ENCODE measurements at regions not wholly inside any gene's neighbourhood (a gene's known extent, or its start where the extent isn't known, plus 50 kb on each side); places are given as distances from the start of the nearest gene placed in this dataset.

- TF ChIP-seq GABPA (IDR thresholded peaks at IDR 0.05; ENCODE audit: low read depth, low read length) (no peak), GABPA (CRISPR knock-in tag; IDR thresholded peaks at IDR 0.05; ENCODE audit: low read depth) (no peak), JDP2 (CRISPR knock-in tag; IDR thresholded peaks at IDR 0.05; ENCODE audit: borderline replicate concordance) (no peak), ZNF432 (CRISPR knock-in tag; IDR thresholded peaks at IDR 0.05; ENCODE audit: borderline replicate concordance) (no peak)
These were observed 173.3 kb upstream of the ARHGEF9 start for GRCh38 chrX:63958134-63958865.

Measured in HepG2 (cell line).